Renal cortex interstitium (tissue), 11 donors: ENCODE measurements at regions not wholly inside any gene's neighbourhood (a gene's known extent, or its start where the extent isn't known, plus 50 kb on each side); places are given as distances from the start of the nearest gene placed in this dataset.
"Not testable (repeated sequence)": the region's sequence is repeated elsewhere in the genome, so short reads cannot be mapped to it uniquely, and the experiment has no call there.

ENCODE experiments used
- DNase-seq, 11 donors: peaks; one replicate each; pipeline ENCODE4 v3.0.0-alpha.2; 2013; ENCODE audit warnings: low read depth in 9 of 11, low spot score in 4 of 11; ENCODE audit errors: extremely low read depth in 1 of 11

DNA sequence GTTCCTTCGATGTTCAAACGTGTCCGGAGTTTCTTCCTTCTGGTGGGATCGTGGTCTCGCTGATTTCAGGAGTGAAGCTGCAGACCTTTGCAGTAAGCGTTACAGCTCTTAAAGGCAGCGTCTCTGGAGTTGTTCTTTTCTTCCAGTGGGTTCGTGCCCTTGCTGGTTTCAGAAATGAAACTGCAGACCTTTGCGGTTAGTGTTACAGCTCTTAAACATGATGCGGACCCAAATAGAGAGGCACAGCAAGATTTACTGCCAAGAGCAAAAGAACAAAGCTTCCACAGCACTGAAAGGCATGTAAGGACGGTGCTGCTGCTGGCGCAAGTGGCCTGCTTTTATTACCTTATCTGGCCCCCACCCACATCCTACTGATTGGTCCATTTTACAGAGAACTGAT is 931.4 kb downstream of the IPMK start:
- peak in 5 of 11 donors; percentile 0 to 16 (median 7) for DNase-seq

- no peak for DNase-seq
These were observed 933.2 kb downstream of the IPMK start for GRCh38 chr10:57334523-57334922.

GRCh38 chr10:57333880-57334279 is 933.8 kb downstream of the IPMK start:
- no peak for DNase-seq

GRCh38 chr10:57321400-57321854 is 946.3 kb downstream of the IPMK start:
- DNase-seq = not testable (repeated sequence)

- no peak for DNase-seq
These were observed 947.3 kb downstream of the IPMK start for GRCh38 chr10:57320416-57320815.

DNA sequence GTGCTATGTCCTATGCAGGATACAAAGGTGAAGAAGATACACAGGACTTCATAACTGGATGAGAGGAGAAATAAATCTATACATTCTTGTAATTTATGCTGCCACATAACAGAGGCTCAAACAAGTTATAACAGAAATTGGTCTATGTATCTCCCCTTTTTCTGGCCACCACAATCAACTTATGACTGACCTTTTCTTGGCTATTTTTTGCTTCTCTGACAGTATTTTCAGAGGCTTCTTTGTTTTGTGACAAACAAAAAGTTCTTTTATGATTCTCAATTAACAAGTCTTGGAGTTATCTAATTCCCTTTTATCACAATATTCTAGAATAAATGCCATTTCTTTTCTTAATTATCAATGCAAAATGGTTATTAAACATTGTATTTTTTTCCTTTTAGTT is 953.0 kb upstream of the ZWINT start:
- DNase-seq = no peak

- DNase-seq = no peak
These were observed 942.5 kb upstream of the ZWINT start for GRCh38 chr10:57303566-57303965.

DNA sequence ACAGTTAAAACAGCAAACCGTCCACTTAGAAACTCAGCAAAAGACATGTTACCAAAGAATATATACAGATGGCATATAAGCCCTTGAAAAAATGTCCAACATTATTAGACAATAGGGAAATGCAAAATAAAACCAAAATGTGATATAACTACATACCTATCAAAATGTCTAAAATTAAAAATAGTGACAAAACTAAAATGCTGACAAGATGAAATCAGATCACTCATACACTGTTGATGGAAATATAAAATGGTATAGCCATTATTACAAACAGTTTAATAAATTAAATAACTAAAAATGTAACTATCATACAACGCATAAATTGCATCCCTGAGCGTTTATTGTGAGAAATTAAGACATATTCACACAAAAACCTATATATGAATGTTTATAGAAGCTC is 939.7 kb upstream of the ZWINT start:
- DNase-seq = no peak

- no peak for DNase-seq
These were observed 933.6 kb upstream of the ZWINT start for GRCh38 chr10:57294698-57295097.

DNA sequence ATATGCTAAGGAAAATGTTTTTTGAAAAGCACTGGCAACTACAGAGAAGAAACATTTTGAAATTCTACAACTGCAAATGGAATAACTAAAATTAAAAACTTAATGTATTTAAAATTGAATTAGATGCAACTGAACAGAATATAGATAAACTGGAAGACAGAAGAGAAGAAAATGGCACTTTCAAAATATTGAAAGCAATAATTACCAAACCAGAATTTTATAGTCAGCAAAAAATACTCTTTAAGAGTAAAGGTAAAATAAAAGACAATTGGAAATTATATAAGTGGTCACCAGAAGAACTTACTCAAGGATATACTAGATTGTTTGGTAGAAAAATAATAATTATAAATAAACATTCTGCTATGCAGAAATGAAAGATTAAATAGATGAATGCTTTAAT is 927.7 kb upstream of the ZWINT start:
- no peak for DNase-seq

GRCh38 chr10:57262892-57263291 is 901.8 kb upstream of the ZWINT start:
- no peak for DNase-seq

- no peak for DNase-seq
These were observed 899.1 kb upstream of the ZWINT start for GRCh38 chr10:57260175-57260574.

- DNase-seq = no peak
These were observed 888.7 kb upstream of the ZWINT start for GRCh38 chr10:57249615-57250281.

DNA sequence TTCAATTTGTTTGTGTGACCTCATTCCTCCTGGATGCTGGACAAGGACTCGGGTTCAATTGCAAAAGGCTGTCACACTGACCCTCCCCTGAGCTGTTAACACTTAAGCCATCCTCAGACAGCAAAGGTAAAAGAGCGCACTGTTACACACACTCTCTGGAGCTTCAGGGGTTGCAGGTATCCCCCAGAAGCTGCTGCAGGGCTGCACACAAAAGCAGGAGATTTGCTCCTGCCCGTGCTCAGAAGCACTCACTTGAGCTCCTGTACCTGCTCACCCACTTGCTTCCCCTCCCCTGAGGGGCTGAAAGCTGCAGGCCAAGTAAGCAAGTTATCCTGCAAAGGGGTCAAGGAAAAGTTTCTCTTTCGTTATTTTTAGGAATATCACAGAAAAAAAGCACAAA is 886.2 kb upstream of the ZWINT start:
- DNase-seq = no peak

GRCh38 chr10:57225920-57226319 is 864.9 kb upstream of the ZWINT start:
- DNase-seq = no peak

- no peak for DNase-seq
These were observed 863.8 kb upstream of the ZWINT start for GRCh38 chr10:57224811-57225210.

DNA sequence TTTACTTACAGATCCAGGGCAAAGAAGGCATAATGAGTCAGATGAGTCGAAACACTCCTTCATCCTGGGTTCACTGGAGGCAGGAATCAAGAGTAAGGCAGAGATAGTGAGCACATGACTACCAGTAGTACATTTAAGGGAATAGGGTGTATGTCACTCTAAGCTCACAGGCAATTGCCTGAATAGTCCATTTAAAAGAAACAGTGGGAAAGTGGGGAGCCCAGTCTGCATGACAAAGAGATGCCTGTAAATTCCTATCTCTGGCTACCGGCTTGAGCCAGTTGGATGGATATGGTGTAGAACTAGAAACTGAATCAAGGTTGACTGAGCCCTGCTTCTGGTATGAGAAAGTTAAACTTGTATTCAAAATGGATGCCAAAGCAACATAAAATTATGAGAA is 861.5 kb upstream of the ZWINT start:
- DNase-seq = no peak

DNA sequence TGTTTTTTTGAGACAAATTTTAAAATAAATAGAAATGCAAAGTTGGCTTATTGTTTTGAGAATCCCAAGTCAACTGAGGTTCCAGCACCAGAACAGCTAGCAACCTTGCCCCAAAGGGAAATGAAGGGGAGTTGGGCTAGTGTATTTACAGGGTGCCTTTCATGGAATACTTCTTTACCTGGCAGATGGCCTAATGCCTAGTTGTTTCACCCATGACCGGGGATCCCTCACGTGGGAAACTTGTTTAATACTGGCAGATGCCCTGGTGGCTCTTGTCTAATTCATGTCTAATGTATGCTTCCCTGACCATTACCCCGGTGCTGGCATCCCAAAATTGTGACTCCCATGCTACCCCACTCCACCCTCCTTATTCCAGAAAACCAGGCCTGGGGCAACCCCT is 861.1 kb upstream of the ZWINT start:
- no peak for DNase-seq

- DNase-seq = no peak
These were observed 860.6 kb upstream of the ZWINT start for GRCh38 chr10:57221674-57222073.

DNA sequence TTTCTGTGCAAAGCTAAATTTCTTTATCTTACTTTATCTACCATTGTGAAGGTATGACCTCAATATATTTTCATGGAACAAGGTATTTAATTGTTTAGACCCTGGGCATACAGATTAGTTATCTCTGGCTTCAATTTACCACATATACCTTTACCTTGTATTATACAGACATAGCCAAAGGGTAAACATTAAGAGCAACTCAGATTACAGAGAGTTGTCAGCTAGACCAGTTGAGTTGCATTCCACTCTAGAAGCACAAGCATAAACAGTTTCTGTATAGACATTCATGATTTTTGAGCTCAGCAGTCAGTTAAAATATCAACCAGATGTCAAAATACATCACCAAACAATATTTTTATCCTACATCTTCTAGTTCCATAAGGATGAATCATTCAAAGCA is 857.3 kb upstream of the ZWINT start:
- peak in 1 of 11 donors; percentile 3 for DNase-seq

- no peak for DNase-seq
These were observed 841.3 kb upstream of the ZWINT start for GRCh38 chr10:57202356-57202755.
